Ovary (tissue), 3 donors: ENCODE measurements at regions not wholly inside any gene's neighbourhood (a gene's known extent, or its start where the extent isn't known, plus 50 kb on each side); places are given as distances from the start of the nearest gene placed in this dataset.
"Not testable (repeated sequence)": the region's sequence is repeated elsewhere in the genome, so short reads cannot be mapped to it uniquely, and the experiment has no call there.

Experiments used
- EP300 ChIP-seq: sonication (generic); formaldehyde crosslinking; IDR thresholded peaks from one replicate; pipeline ENCODE4 v1.6.1; 2017; ENCODE audit warnings: antibody characterized with exemption
- POLR2A ChIP-seq: fragments of 450-650 bp; IDR thresholded peaks from one replicate; pipeline ENCODE4 v1.6.1; 2017; ENCODE audit warnings: antibody characterized with exemption, mild to moderate bottlenecking, moderate library complexity
- TF ChIP-seq, protein P1 (sequence below), 3 donors: fragments of 450-650 bp in 2 of 3; fragments of 200-600 bp in 1 of 3; IDR thresholded peaks; one replicate each; pipeline versions ENCODE4 v1.5.1 to v1.8.0; 2016 to 2022; ENCODE audit warnings: antibody characterized with exemption in 3 of 3, mild to moderate bottlenecking in 1 of 3
- donor health status: DM: no; HTN: no; CAD: no.

GRCh38 chr2:193170981-193171380 lies 976.2 kb upstream of the TMEFF2 start:
- TF ChIP-seq, protein P1, sequence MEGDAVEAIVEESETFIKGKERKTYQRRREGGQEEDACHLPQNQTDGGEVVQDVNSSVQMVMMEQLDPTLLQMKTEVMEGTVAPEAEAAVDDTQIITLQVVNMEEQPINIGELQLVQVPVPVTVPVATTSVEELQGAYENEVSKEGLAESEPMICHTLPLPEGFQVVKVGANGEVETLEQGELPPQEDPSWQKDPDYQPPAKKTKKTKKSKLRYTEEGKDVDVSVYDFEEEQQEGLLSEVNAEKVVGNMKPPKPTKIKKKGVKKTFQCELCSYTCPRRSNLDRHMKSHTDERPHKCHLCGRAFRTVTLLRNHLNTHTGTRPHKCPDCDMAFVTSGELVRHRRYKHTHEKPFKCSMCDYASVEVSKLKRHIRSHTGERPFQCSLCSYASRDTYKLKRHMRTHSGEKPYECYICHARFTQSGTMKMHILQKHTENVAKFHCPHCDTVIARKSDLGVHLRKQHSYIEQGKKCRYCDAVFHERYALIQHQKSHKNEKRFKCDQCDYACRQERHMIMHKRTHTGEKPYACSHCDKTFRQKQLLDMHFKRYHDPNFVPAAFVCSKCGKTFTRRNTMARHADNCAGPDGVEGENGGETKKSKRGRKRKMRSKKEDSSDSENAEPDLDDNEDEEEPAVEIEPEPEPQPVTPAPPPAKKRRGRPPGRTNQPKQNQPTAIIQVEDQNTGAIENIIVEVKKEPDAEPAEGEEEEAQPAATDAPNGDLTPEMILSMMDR (IDR thresholded peaks at IDR 0.05), result not testable (repeated sequence)
- not testable (repeated sequence) for TF ChIP-seq POLR2A, EP300
